ENCODE measurements at regions not wholly inside any gene's neighbourhood (a gene's known extent, or its start where the extent isn't known, plus 50 kb on each side); places are given as distances from the start of the nearest gene placed in this dataset.

DNA sequence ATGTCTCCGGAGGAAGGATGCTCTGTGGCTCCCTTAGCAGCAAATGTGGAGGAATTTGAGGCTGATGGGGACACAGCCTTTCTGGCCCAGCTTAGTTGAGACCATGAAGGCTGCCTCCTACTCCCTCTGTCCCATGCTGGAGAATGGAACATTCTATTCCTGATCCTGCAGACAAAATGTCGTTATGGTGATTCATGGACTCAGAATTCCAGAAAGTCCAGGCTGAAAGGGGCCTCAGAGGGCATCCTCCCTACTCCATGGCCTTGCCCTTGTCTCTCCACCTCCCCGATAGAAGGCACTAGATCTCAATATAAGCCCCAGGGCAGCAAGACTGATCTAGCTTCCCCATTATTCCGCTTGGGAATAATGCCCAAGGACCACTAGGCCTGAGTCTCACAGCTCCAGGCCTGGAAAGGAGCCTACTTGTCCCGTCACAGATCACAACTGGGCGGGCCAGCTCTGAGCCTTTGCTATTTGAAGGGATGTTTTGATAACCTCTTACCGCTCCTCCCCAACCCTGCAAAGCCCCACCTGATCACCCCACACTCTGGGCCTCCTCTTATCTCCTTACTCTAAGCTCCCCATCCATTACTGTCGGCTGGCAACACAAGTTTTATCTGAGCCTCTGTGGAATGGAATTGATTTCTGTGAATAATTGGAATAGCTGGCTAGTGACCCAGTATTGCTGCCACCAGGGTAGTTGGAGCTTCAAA, 52.8 kb upstream of the TRABD2B start:
- TF ChIP-seq, protein P1, sequence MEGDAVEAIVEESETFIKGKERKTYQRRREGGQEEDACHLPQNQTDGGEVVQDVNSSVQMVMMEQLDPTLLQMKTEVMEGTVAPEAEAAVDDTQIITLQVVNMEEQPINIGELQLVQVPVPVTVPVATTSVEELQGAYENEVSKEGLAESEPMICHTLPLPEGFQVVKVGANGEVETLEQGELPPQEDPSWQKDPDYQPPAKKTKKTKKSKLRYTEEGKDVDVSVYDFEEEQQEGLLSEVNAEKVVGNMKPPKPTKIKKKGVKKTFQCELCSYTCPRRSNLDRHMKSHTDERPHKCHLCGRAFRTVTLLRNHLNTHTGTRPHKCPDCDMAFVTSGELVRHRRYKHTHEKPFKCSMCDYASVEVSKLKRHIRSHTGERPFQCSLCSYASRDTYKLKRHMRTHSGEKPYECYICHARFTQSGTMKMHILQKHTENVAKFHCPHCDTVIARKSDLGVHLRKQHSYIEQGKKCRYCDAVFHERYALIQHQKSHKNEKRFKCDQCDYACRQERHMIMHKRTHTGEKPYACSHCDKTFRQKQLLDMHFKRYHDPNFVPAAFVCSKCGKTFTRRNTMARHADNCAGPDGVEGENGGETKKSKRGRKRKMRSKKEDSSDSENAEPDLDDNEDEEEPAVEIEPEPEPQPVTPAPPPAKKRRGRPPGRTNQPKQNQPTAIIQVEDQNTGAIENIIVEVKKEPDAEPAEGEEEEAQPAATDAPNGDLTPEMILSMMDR (IDR thresholded peaks at IDR 0.05; ENCODE audit: low read length): no peak
- no peak for TF ChIP-seq EZH2 (IDR thresholded peaks at IDR 0.05; ENCODE audit: borderline replicate concordance, low read length)

Measured in OCI-LY1 (cell line).